ENCODE measurements at regions not wholly inside any gene's neighbourhood (a gene's known extent, or its start where the extent isn't known, plus 50 kb on each side); places are given as distances from the start of the nearest gene placed in this dataset.

GRCh38 chrX:63421411-63421810 lies 70.3 kb upstream of the SPIN4 start:
- Histone ChIP-seq H3K27ac (ENCODE audit: low read depth) (no peak overlapping the region), H3K9me2 (ENCODE audit: insufficient read depth) (no peaks in the 10 kb centered on the region), H3K79me2 (replicated peaks; ENCODE audit: insufficient read depth) (no peaks in the 10 kb centered on the region), H3K36me3 (ENCODE audit: insufficient read depth) (no peaks in the 10 kb centered on the region), H3K27me3 (ENCODE audit: insufficient read depth) (no peaks in the 10 kb centered on the region), H2AFZ (no peak overlapping the region), H4K20me1 (replicated peaks; ENCODE audit: insufficient read depth) (no peaks in the 10 kb centered on the region), H3K4me2 (no peak overlapping the region), H3K4me1 (ENCODE audit: insufficient read depth) (no peaks in the 10 kb centered on the region), H3K4me3 (no peak overlapping the region), H3F3A (replicated peaks; ENCODE audit: low read depth) (no peaks in the 10 kb centered on the region)
- Mint-ChIP-seq H3K36me3 (ENCODE audit: low read depth) (peaks cover 12% of the 10 kb centered on the region), H3K4me1 (no peaks in the 10 kb centered on the region), H3K27ac (no peak overlapping the region), H3K27me3 (ENCODE audit: insufficient read depth, low read depth, poor library complexity) (no peaks in the 10 kb centered on the region), H3K4me3 (no peak overlapping the region), H3K9me3 (no peaks in the 10 kb centered on the region; the same call in 2 of the 3 replicates)
- TF ChIP-seq NANOG (IDR thresholded peaks at IDR 0.05; ENCODE audit: borderline replicate concordance) (no peak), EZH2phosphoT487 (IDR thresholded peaks at IDR 0.05; ENCODE audit: unreplicated experiment) (no peak), STAT1 (IDR thresholded peaks at IDR 0.05; ENCODE audit: unreplicated experiment) (no peak), ZNF331 (CRISPR knock-in tag; IDR thresholded peaks at IDR 0.05; ENCODE audit: low read depth) (no peak), CTCF (conservative IDR thresholded peaks at IDR 0.05; ENCODE audit: low read depth in 2 of 2) (peak in 1 of 2 experiments; percentile 51; a peak in 2 of 4 replicates), ZNF114 (CRISPR knock-in tag; IDR thresholded peaks at IDR 0.05) (no peak), EZH2 (IDR thresholded peaks at IDR 0.05; ENCODE audit: low read depth, unreplicated experiment) (no peak)
- TF ChIP-seq, protein P1, sequence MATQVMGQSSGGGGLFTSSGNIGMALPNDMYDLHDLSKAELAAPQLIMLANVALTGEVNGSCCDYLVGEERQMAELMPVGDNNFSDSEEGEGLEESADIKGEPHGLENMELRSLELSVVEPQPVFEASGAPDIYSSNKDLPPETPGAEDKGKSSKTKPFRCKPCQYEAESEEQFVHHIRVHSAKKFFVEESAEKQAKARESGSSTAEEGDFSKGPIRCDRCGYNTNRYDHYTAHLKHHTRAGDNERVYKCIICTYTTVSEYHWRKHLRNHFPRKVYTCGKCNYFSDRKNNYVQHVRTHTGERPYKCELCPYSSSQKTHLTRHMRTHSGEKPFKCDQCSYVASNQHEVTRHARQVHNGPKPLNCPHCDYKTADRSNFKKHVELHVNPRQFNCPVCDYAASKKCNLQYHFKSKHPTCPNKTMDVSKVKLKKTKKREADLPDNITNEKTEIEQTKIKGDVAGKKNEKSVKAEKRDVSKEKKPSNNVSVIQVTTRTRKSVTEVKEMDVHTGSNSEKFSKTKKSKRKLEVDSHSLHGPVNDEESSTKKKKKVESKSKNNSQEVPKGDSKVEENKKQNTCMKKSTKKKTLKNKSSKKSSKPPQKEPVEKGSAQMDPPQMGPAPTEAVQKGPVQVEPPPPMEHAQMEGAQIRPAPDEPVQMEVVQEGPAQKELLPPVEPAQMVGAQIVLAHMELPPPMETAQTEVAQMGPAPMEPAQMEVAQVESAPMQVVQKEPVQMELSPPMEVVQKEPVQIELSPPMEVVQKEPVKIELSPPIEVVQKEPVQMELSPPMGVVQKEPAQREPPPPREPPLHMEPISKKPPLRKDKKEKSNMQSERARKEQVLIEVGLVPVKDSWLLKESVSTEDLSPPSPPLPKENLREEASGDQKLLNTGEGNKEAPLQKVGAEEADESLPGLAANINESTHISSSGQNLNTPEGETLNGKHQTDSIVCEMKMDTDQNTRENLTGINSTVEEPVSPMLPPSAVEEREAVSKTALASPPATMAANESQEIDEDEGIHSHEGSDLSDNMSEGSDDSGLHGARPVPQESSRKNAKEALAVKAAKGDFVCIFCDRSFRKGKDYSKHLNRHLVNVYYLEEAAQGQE (IDR thresholded peaks at IDR 0.05; ENCODE audit: unreplicated experiment): no peak
- TF ChIP-seq, protein P2, sequence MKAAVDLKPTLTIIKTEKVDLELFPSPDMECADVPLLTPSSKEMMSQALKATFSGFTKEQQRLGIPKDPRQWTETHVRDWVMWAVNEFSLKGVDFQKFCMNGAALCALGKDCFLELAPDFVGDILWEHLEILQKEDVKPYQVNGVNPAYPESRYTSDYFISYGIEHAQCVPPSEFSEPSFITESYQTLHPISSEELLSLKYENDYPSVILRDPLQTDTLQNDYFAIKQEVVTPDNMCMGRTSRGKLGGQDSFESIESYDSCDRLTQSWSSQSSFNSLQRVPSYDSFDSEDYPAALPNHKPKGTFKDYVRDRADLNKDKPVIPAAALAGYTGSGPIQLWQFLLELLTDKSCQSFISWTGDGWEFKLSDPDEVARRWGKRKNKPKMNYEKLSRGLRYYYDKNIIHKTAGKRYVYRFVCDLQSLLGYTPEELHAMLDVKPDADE (IDR thresholded peaks at IDR 0.05): no peak
- ATAC-seq: no peak
- DNase-seq (ENCODE audit: low spot score): peak; percentile 7

GRCh38 chrX:63418211-63418610 lies 67.1 kb upstream of the SPIN4 start:
- Histone ChIP-seq H3K4me3 (no peak overlapping the region), H3K79me2 (replicated peaks; ENCODE audit: insufficient read depth) (no peaks in the 10 kb centered on the region), H3K27ac (ENCODE audit: low read depth) (no peak overlapping the region), H3F3A (replicated peaks; ENCODE audit: low read depth) (no peaks in the 10 kb centered on the region), H3K4me1 (ENCODE audit: insufficient read depth) (no peaks in the 10 kb centered on the region), H3K36me3 (ENCODE audit: insufficient read depth) (no peaks in the 10 kb centered on the region), H3K4me2 (no peak overlapping the region), H3K27me3 (ENCODE audit: insufficient read depth) (no peaks in the 10 kb centered on the region), H3K9me2 (ENCODE audit: insufficient read depth) (no peaks in the 10 kb centered on the region), H4K20me1 (replicated peaks; ENCODE audit: insufficient read depth) (no peaks in the 10 kb centered on the region), H2AFZ (no peak overlapping the region)
- Mint-ChIP-seq H3K4me1 (no peaks in the 10 kb centered on the region), H3K4me3 (no peak overlapping the region), H3K36me3 (ENCODE audit: low read depth) (peaks cover under 1% of the 10 kb centered on the region; the same call in 2 of the 3 replicates), H3K27ac (no peak overlapping the region), H3K9me3 (no peaks in the 10 kb centered on the region; the same call in 2 of the 3 replicates), H3K27me3 (ENCODE audit: insufficient read depth, low read depth, poor library complexity) (no peaks in the 10 kb centered on the region)
- no peak for DNase-seq (ENCODE audit: low spot score)
- ATAC-seq: no peak
- TF ChIP-seq, protein P1 (IDR thresholded peaks at IDR 0.05; ENCODE audit: unreplicated experiment): no peak
- TF ChIP-seq JUNB (IDR thresholded peaks at IDR 0.05; ENCODE audit: unreplicated experiment) (no peak), NANOG (IDR thresholded peaks at IDR 0.05; ENCODE audit: borderline replicate concordance) (no peak), EZH2phosphoT487 (IDR thresholded peaks at IDR 0.05; ENCODE audit: unreplicated experiment) (no peak), STAT1 (IDR thresholded peaks at IDR 0.05; ENCODE audit: unreplicated experiment) (no peak), POLR2AphosphoS5 (IDR thresholded peaks at IDR 0.05; ENCODE audit: low read depth) (no peak), ZNF114 (CRISPR knock-in tag; IDR thresholded peaks at IDR 0.05) (no peak)
- TF ChIP-seq, protein P2 (IDR thresholded peaks at IDR 0.05): no peak

Measured in GM23338 (cell line).